NAMALWA (cell line): ENCODE measurements at regions not wholly inside any gene's neighbourhood (a gene's known extent, or its start where the extent isn't known, plus 50 kb on each side); places are given as distances from the start of the nearest gene placed in this dataset.
"Not testable (repeated sequence)": the region's sequence is repeated elsewhere in the genome, so short reads cannot be mapped to it uniquely, and the experiment has no call there.

Experiments
- DNase-seq: peaks from one replicate; pipeline ENCODE4 v3.0.0-alpha.2; 2015; ENCODE audit warnings: low spot score

DNA sequence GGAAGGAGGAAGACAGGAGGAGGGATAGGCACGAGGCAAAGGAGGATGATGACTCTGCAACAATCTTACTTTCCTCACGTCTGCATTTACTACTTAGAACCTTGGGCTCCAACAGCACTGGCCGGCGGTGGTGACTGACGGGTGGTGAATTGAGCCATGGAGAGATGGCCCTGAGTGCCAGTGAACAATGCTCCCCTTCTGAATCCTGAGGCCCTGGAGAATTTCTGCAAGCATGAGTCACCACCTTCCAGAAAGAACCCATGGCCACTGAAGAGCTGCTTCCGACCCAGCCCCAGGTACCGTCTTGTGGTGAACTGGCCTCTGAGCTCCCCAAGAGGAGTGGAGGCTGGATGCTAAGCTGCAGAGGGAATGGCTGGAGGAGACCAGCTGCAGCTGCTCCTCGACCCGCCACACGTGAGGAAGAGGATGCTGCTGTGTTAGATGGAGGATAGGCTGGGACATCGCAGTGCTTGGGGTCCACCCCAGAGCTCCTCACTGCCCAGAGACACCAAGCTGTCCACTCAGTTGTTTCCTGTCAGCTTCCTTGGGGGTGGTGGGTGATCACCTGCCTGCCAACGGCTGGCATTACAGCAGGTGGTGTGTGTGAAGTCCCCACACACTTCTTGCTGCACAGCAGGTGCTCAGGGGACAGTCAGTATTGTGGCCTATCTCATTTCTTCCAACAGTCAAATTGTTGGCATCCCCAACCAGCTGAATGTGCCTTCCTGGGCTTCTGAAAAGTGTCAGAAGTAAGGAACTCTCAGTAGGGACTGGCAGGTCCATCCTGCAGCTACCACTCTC, 186.5 kb upstream of the ID2 start:
- no peak for DNase-seq

GRCh38 chr2:8496079-8496478, 185.8 kb upstream of the ID2 start:
- no peak for DNase-seq

- DNase-seq = no peak
These were observed 185.2 kb upstream of the ID2 start for GRCh38 chr2:8496617-8497016.

- DNase-seq = no peak
These were observed 182.9 kb upstream of the ID2 start for GRCh38 chr2:8498994-8499393.

DNA sequence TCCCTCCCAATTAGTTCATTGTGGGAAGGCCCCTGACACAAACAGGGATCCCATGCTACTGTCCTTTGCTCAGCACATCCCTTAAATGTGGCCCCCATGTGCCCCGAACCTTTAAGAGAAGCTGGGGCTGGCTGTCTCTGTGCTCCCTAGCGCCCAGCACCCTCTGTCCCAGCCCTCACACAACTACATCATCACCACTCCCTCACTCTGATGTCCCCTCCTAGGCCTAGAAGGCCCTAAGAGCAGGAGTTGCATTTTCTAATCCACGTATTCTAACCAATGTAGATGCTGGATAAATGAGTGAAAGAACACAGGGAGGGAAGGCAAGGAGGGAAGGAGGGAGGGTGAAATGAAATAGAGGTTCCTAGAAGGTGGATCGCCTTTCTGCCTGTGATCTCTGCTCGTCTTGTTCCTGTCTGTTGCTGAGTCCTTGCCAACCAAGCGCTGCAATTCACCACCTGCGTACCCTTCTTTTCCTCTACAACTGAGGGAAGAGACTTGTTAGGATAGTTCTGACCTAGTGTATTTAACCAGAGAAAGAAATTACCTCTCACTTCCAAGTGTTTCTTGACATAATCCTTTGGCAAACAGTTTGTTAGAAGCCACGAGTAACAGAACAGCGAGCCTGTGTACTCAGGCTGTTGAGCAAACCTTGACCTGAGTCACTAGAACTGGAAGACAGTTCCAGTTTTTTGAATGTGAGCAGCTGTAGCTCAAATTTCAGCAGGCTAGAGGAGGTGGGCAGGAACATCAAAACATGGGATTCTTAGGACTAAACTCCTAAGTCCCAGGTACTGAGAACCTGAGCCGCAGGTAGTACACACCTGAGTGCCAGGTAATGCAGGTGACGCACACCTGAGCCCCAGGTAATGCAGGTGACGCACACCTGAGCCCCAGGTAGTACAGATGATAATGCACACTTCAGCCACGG, 181.5 kb upstream of the ID2 start:
- no peak for DNase-seq

DNA sequence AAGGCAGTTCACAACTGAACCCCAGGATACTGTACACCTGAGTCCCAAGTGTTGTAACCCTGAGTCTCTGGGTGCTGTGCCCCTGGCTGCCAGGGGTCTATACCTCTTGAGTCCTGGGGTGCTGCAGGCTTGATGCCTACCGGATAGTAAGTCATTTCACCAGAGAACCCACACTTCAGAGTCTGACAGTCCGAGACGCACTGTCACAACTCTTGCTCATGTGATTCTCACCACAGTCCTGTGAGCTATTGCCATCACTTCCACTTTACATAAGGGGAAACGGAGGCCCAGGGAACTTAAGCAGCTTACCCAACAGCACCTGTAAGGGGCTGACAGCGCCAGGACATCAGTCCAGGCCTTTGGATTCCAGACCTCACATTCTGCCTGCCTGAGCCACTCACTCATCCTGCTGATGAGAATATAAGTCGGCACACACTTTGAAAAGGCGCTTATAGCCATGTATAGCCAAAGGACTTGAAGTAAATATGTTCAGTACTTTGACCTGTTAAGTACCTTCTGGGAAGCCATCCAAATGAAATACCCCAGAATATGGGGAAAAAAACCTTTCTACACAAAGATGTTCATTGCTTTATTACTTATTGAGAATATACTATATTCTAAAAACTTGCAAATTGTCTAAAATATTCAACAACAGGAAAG, 180.7 kb upstream of the ID2 start:
- no peak for DNase-seq

GRCh38 chr2:8502316-8502715, 179.5 kb upstream of the ID2 start:
- no peak for DNase-seq

DNA sequence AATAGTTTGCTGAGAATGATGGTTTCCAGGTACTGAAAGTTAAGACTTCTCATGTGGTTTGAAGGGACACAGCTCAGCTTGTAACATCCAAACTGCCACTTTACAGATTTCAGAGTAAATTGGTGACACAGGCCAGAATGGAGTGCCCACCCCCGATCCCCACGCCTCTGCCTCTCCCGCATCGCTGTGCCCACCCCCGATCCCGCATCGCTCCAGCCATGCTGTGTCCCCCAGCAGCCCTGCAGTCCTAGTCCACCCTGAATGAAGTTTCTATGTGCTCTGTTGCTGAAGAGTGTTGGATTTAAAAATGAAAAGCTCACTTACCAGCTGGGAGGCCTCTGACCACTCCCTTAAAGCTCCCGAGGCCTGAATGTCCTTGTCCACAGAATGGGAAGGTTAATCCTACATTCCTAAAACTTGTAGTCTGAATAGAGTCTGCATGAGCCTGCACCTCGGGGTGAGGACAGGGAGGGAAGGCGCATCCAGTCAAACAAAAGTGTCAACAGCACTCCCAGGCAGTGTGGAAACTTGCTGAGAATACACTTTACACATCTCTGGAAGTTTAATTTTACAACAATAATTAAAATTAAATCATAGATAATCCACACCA, 176.4 kb upstream of the ID2 start:
- DNase-seq = no peak

GRCh38 chr2:8506746-8507145, 175.1 kb upstream of the ID2 start:
- DNase-seq = no peak

DNA sequence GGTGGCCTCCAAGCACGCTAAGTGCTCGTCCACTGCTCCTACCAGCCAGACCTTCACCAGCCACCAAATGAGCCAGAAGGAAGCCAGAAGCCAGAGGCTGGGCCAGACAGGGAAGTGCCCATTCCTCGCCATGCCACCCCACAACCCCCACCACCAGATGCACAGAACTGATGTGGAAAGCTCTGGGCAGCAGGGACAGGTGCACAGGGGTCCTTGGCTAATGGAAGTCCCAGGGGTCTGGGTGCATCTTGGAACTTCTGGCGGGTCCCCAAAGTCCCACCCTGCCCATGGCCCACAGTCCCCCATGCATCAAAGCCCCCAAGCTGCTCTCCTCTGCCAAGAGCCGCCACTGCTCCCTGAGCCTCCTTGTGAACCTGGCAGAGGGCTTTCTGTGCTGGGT, 173.1 kb upstream of the ID2 start:
- DNase-seq = no peak

DNA sequence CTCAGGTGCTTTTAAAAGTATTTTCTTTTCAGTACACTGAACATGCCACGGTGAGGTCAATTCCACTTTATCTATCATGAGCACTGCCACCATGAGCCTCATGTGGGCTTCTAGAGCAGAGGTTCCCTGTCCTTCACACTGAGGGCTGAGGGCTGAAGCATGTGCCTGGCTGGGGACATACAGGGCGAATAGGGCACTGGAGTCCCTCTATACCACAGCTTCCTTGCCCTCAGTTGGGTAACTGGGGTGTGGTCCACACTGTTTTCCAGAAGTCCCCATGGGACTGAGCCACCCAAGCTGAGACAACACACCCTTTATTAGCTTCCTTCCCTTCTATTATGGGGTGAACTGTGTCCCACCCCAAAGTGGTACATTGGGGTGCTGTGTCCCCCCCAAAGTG, 172.2 kb upstream of the ID2 start:
- no peak for DNase-seq

DNA sequence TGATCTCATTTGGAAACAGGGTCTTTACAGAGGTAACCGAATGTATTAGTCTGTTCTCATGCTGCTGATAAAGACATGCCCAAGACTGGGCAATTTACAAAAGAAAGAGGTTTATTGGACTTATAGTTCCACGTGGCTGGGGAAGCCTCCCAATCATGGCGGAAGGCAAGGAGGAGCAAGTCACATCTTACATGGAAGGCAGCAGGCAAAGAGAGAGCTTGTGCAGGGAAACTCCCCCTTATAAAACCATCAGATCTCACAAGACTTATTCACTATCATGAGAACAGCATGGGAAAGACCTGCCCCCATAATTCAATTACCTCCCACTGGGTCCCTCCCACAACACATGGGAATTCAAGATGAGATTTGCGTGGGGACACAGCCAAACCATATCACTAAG, 171.8 kb upstream of the ID2 start:
- not testable (repeated sequence) for DNase-seq

DNA sequence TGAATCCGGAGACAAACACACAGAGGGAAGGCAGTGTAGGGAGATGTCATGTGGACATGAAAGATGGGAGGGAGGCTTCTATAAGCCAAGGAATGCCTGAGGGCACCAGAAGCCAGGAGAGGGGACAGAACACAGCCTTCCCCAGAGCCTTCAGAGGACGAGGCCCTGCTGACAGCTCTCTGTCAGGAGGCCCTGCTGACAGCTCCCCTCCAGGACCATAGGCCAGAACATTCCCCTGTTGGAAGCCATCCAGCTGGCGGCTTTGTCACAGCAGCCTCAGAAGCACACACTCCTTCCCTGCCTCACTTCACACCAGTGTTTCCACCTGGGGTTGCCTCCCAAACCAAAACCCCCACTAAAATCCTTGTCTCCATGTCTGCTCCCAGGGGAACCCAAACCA, 171.3 kb upstream of the ID2 start:
- no peak for DNase-seq

DNA sequence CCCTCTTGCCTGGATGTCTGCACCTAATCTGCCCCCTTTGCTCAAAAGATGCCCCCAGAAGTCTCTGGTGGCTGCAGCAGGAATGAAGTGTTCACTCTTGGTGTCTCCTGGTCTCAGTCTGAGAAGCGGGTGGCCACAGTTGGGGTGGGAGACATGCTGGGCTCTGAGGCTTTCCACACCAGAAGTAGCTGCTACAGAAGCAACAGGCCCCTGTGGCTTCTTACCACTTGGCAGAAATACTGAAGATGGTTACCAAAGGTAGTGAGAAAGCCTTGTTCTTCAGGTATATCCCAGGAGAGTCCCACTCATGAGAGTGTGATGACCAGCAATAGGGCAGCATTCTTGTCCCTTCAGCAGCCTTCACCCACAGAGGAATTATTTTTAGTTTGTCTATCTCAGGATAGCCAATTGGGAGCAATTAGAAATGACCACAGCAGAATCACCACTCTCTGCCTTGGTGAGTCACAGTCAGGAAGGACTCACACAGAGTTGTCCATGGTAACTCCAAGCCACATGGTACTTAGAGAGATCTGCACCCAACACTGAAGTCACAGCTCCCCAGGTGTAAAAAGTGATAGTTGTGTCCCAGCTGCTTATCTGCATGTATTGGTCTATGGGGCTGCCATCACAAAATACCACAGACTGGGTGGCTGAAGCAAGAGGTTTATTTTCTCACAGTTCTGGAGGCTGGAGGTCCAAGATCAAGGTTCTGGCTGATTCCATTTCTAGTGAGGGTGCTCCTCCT, 169.8 kb upstream of the ID2 start:
- no peak for DNase-seq

DNA sequence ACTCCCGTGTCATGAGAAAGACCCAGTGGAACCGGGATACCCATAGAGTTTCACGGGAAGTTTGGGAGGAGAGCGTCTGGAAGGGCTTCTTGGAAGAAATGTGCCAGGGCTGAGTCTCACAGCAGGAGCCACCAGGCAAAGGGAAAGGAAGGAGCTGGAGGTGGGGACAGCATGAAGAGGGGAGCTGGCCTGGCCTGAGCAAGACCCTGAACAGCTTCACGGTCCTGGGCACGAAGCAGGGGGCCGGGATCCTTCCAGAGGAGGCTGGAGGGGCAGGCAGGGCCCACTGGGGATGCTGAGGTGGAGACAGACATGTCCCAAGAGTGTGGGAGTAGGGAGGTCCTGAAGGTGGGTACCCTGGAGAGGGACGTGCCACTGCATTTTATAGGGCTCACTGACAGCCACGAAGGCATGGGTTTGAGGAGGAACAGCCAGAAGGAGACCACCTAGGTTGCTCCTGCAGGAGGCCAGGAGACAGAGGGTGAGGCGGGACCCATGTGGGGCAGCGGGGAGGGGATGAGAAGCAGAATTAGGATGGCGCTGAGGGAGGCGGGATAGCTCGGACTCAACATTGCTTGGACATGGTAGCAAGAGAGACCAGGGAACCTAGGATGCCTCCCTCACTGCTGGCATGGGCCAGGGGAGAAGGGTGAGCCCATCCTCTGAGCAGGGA, 168.1 kb upstream of the ID2 start:
- no peak for DNase-seq

GRCh38 chr2:8514274-8514662, 167.6 kb upstream of the ID2 start:
- DNase-seq = no peak

GRCh38 chr2:8514796-8515758, 166.8 kb upstream of the ID2 start:
- peak; percentile 68 for DNase-seq

DNA sequence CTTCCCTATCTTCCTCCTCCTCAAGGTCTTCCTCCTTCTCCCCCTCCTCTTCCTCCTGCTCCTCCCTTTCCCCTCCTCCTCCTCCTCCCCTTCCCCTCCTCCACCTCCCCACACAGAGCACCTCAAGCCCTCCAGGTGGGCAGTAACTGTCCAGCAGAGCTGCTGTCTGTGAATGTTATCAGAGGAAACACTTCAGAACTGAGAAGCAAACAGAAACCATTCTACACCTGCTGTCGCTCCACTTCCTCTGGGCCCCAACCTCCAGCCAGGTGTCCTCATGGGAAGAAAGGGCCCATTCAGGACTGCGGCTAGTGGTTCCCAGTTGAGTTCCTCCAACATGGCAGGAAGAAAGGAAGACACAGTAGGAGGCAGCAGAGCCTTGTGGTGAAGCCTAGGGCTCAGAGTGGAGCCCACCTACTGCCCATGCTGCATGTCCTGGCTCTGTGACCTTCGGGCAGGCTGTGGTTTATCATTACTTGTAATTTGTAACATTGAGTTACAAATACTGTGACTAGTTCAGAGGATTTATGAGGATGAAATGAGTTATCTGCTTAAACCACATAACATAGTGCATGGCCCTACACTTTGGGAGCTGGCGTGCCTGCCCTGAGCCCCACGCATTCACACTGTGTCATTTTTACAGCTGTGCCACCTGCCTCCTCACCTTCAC, 165.9 kb upstream of the ID2 start:
- DNase-seq = peak; percentile 42

DNA sequence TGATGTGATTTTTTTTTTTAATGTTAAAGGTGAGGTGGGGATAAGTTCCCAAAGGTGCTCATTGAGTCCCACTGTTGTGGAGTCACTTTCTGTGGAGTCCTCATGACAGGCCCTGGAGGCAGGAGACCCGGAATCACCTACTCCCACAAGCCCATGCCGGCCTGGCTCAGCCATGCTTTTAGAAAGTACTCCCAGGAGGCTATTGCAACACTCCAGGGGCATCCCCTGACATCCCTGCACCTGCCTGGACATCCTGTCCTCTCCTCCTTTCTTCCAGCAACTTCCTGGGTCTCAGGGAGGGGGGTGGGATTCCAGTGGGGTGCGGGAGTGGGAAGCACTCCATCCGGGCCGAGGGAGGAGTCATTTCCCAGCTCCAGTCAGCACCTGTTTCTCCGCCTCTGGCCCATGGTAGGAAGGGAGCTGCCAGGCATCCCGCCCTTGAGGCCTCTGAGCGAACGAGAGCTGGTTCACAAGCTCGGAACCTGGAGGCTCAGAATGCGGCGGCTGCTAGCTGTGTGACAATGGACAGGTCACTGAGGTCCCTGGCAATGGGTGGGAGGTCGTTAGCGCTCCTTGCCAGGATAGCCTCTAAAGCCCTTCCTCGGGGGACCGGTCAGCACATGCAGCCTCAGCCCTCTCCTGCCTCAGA, 163.9 kb upstream of the ID2 start:
- DNase-seq = no peak
